Neuronal stem cell (in vitro differentiated cells): ENCODE measurements at regions not wholly inside any gene's neighbourhood (a gene's known extent, or its start where the extent isn't known, plus 50 kb on each side); places are given as distances from the start of the nearest gene placed in this dataset.

Experiments
- DNase-seq: peaks from one replicate; pipeline ENCODE4 v3.0.0-alpha.2; 2013; ENCODE audit warnings: low spot score
- H2AFZ ChIP-seq: one replicate; pipeline ENCODE4 v1.6.1; 2013; ENCODE audit warnings: mild to moderate bottlenecking, low read length, inconsistent platforms
- H2AK5ac ChIP-seq: 2 replicates; pipeline ENCODE4 v1.6.1; 2013; ENCODE audit warnings: low read depth, mild to moderate bottlenecking, inconsistent platforms, low read length, moderate library complexity, mixed read lengths
- H2BK120ac ChIP-seq: 2 replicates; pipeline ENCODE4 v1.6.1; 2013; ENCODE audit warnings: low read depth, mild to moderate bottlenecking, inconsistent platforms, low read length, moderate library complexity, mixed read lengths
- H2BK12ac ChIP-seq: one replicate; pipeline ENCODE4 v1.6.1; 2013; ENCODE audit warnings: low read length, inconsistent platforms
- H2BK15ac ChIP-seq: 2 replicates; pipeline ENCODE4 v1.6.1; 2013; ENCODE audit warnings: mild to moderate bottlenecking, low read length, inconsistent platforms, mixed read lengths
- H2BK5ac ChIP-seq: one replicate; pipeline ENCODE4 v1.6.1; 2013; ENCODE audit warnings: inconsistent platforms, mild to moderate bottlenecking, low read length, moderate library complexity
- H3K14ac ChIP-seq: one replicate; pipeline ENCODE4 v1.6.1; 2013; ENCODE audit warnings: low read length, inconsistent platforms
- H3K18ac ChIP-seq: 2 replicates; pipeline ENCODE4 v1.6.1; 2013; ENCODE audit warnings: low read length, inconsistent platforms
- H3K23ac ChIP-seq: 2 replicates; pipeline ENCODE4 v1.6.1; 2013; ENCODE audit warnings: low read depth, mild to moderate bottlenecking, mixed read lengths, low read length, inconsistent platforms; ENCODE audit not compliant: poor library complexity
- H3K27ac ChIP-seq: replicated peaks from 3 replicates; pipeline ENCODE4 v1.5.1; 2013; ENCODE audit warnings: low read length, inconsistent platforms
- H3K27me3 ChIP-seq, 3 experiments: 2 replicates each; pipeline ENCODE4 v1.6.1; 2013; ENCODE audit warnings: low read length in 3 of 3, mild to moderate bottlenecking in 2 of 3, inconsistent platforms in 1 of 3, low read depth in 1 of 3, mixed read lengths in 1 of 3, moderate library complexity in 1 of 3; ENCODE audit not compliant: control insufficient read depth in 3 of 3, insufficient read depth in 3 of 3
- H3K36me3 ChIP-seq, 2 donors: replicated peaks in 1 of 2; 2 replicates each; pipeline ENCODE4 v1.6.1; 2013; ENCODE audit warnings: low read length in 2 of 2; ENCODE audit not compliant: control insufficient read depth in 2 of 2, insufficient read depth in 2 of 2
- H3K4ac ChIP-seq: 2 replicates; pipeline ENCODE4 v1.6.1; 2013; ENCODE audit warnings: inconsistent platforms, mild to moderate bottlenecking, low read length, moderate library complexity
- H3K4me1 ChIP-seq, 2 donors: 1 replicate in 1 of 2; 2 replicates in 1 of 2; pipeline ENCODE4 v1.6.1; 2013; ENCODE audit warnings: low read length in 2 of 2, low read depth in 1 of 2; ENCODE audit not compliant: control insufficient read depth in 2 of 2, insufficient read depth in 1 of 2
- H3K4me2 ChIP-seq: one replicate; pipeline ENCODE4 v1.6.1; 2013; ENCODE audit warnings: mild to moderate bottlenecking, low read length, inconsistent platforms; ENCODE audit not compliant: insufficient read depth, poor library complexity, severe bottlenecking
- H3K4me3 ChIP-seq, 2 donors: 2 replicates each; pipeline ENCODE4 v1.5.1; 2013; ENCODE audit warnings: low read length in 2 of 2, mild to moderate bottlenecking in 2 of 2, inconsistent platforms in 1 of 2, moderate library complexity in 1 of 2
- H3K79me1 ChIP-seq: one replicate; pipeline ENCODE4 v1.6.1; 2013; ENCODE audit warnings: low read depth, mild to moderate bottlenecking, inconsistent platforms, low read length, moderate library complexity
- H3K9ac ChIP-seq: one replicate; pipeline ENCODE4 v1.6.1; 2013; ENCODE audit warnings: mild to moderate bottlenecking, low read depth, low read length, inconsistent platforms; ENCODE audit not compliant: poor library complexity
- H3K9me3 ChIP-seq, 2 donors: replicated peaks in 1 of 2; 2 replicates each; pipeline versions ENCODE3 to v1.6.1; 2013; ENCODE audit warnings: low read length in 2 of 2, mild to moderate bottlenecking in 2 of 2, inconsistent platforms in 1 of 2, low read depth in 1 of 2, mixed read lengths in 1 of 2, moderate library complexity in 1 of 2; ENCODE audit not compliant: control insufficient read depth in 2 of 2, insufficient read depth in 1 of 2
- H4K8ac ChIP-seq: one replicate; pipeline ENCODE4 v1.6.1; 2013; ENCODE audit warnings: low read depth, mild to moderate bottlenecking, inconsistent platforms, low read length, moderate library complexity
- H4K91ac ChIP-seq: one replicate; pipeline ENCODE4 v1.6.1; 2013; ENCODE audit warnings: low read length, low read depth, mild to moderate bottlenecking, inconsistent platforms; ENCODE audit not compliant: poor library complexity
- WGBS, 2 donors: extraction: QIAGEN DNeasy Blood & Tissue Kit; methylation state at CpG; one replicate each; pipeline ENCODE4 v1.1.7; 2013; ENCODE audit warnings: missing lambda C conversion rate in 2 of 2, mixed read lengths in 1 of 2; ENCODE audit not compliant: insufficient read length in 2 of 2, insufficient replicate concordance in 1 of 2; ENCODE audit errors: extremely low coverage in 2 of 2; 5-methylcytosine and 5-hydroxymethylcytosine counted together

DNA sequence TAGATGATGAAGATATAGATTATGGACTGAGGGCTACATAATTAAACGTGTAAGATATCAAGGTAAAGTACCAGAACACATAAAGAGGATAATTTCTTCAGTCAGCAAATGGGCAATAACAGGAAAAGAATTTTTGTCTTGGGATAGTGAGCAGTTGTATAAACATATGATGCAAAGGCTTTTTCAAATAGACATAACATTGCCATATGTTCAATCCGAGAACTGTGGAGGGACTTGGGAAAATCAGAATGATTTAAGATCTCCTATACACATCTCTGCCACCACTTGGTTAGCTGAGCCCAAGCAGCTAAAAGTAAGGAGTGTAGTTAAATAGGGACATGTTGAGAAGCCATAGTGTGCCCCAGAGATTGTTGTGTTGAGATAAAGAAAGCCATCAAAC, 287.6 kb upstream of the ZNF521 start:
- Histone ChIP-seq H3K4me3 (no peak overlapping the region), H3K4me1 (peaks cover 2 to 3% of the 10 kb centered on the region in 2 donors), H3K9ac (no peak overlapping the region), H2AK5ac (no peak overlapping the region), H3K79me1 (no peaks in the 10 kb centered on the region), H4K91ac (no peak overlapping the region), H3K4ac (no peak overlapping the region), H2BK5ac (no peak overlapping the region), H3K27ac (no peak overlapping the region), H3K4me2 (no peak overlapping the region), H3K27me3 (no peaks in the 10 kb centered on the region), H3K23ac (no peak overlapping the region), H2BK12ac (no peak overlapping the region), H3K18ac (no peak overlapping the region), H2BK120ac (no peak overlapping the region), H3K36me3 (no peaks in the 10 kb centered on the region), H2BK15ac (no peak overlapping the region), H4K8ac (no peak overlapping the region), H2AFZ (no peak overlapping the region), H3K9me3 (no peaks in the 10 kb centered on the region), H3K14ac (no peak overlapping the region)
- no CpG with 5 or more reads among the region's 2 CpGs for WGBS, 2 donors
- DNase-seq: no peak

DNA sequence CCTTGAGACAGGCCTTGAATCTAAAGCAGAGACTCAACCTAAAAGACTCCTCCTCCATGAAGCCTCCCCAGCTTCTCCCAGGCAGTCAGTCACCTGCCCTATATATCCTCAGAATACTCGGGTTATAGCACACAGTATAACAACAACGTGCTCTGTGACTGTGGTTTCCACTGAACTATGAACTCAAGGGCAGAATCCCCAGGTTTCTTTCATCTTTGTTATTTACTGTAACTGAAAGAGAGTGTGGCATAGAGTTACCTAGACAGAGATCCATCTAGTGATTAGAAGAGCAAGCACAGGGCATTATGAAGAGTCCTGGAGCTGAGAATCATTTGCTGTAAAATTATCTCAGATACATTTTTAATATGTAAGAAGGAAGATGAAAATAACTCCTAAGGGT, 281.6 kb upstream of the ZNF521 start:
- Histone ChIP-seq H3K18ac (no peak overlapping the region), H3K14ac (no peak overlapping the region), H3K27me3 (no peaks in the 10 kb centered on the region), H2AK5ac (no peak overlapping the region), H4K91ac (no peak overlapping the region), H2BK120ac (no peak overlapping the region), H3K23ac (no peak overlapping the region), H2BK12ac (no peak overlapping the region), H2AFZ (no peak overlapping the region), H3K4ac (no peak overlapping the region), H2BK5ac (no peak overlapping the region), H3K36me3 (no peaks in the 10 kb centered on the region), H3K27ac (no peak overlapping the region), H4K8ac (no peak overlapping the region), H3K4me2 (no peak overlapping the region), H3K79me1 (no peaks in the 10 kb centered on the region), H2BK15ac (no peak overlapping the region), H3K4me1 (peaks cover 2 to 3% of the 10 kb centered on the region in 2 donors), H3K4me3 (no peak overlapping the region), H3K9me3 (peaks cover 0 to 6% of the 10 kb centered on the region in 2 donors), H3K9ac (no peak overlapping the region)
- WGBS, 2 donors: no CpG with 5 or more reads among the region's 2 CpGs
- no peak for DNase-seq

DNA sequence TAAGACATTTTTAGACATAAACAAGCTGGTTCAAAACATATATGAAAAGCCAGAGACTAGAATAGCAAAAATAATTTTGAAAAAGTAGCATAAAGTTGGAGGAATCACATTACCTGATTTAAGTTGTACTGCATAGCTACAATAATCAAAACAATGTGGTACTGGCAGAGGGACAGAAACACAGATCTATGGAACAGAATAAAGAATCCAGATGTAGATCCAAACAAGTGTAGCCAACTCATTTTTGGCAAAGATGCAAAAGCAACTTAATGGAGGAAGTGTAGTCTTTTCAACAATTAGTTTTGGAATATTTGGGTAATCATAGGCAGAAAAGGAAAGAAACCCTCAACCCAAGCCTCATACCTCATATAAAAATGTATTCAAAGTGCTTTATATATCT, 278.7 kb upstream of the ZNF521 start:
- no peak overlapping the region for H3K23ac ChIP-seq
- no peak overlapping the region for H4K91ac ChIP-seq
- H2BK120ac ChIP-seq: no peak overlapping the region

DNA sequence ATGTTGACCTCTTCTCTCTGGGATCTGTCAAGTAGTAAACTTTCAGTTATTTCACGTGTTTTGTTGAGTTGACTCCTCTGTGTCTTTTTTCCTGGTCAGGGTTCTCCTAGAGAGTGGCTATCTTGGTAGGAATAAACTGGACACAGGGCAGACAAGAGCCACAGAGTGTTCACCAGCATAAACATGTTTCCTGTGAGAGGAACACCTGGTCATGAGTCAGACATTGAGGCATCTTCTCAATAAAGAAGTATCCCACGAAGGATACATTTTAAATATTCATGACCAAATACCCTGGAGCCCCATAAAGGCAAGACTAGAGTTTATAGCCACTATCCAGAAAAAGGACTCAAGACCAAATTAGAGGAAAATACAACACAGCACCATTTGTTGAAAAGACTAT, 269.7 kb upstream of the ZNF521 start:
- Histone ChIP-seq H2AFZ (no peak overlapping the region), H3K4me1 (peaks cover 0 to 9% of the 10 kb centered on the region in 2 donors), H3K4me2 (no peak overlapping the region), H2AK5ac (no peak overlapping the region), H2BK120ac (no peak overlapping the region), H4K8ac (no peak overlapping the region), H3K4me3 (no peak overlapping the region), H3K79me1 (no peaks in the 10 kb centered on the region), H3K27me3 (no peaks in the 10 kb centered on the region), H4K91ac (no peak overlapping the region), H3K23ac (no peak overlapping the region), H3K36me3 (no peaks in the 10 kb centered on the region), H3K18ac (no peak overlapping the region), H3K9me3 (peaks cover 2% of the 10 kb centered on the region in 2 donors), H3K27ac (no peak overlapping the region), H2BK15ac (no peak overlapping the region), H3K14ac (no peak overlapping the region), H2BK12ac (no peak overlapping the region), H3K4ac (no peak overlapping the region), H3K9ac (no peak overlapping the region), H2BK5ac (no peak overlapping the region)
- WGBS, 2 donors: no CpG with 5 or more reads among the region's 2 CpGs
- DNase-seq: no peak

More for the DNA sequence above, 278.7 kb upstream of the ZNF521 start:
- Histone ChIP-seq H3K36me3 (no peaks in the 10 kb centered on the region), H2AFZ (no peak overlapping the region), H3K27me3 (peaks cover 0 to 4% (median 0%) of the 10 kb centered on the region in 3 experiments), H4K8ac (no peak overlapping the region), H3K79me1 (no peaks in the 10 kb centered on the region), H2BK15ac (no peak overlapping the region), H3K4me2 (no peak overlapping the region), H2AK5ac (no peak overlapping the region), H3K4ac (no peak overlapping the region), H2BK5ac (no peak overlapping the region), H3K4me3 (no peak overlapping the region), H3K4me1 (peaks cover 0 to 1% of the 10 kb centered on the region in 2 donors), H2BK12ac (no peak overlapping the region), H3K9ac (no peak overlapping the region), H3K27ac (no peak overlapping the region), H3K18ac (no peak overlapping the region), H3K9me3 (peaks cover 5 to 9% of the 10 kb centered on the region in 2 donors), H3K14ac (no peak overlapping the region)
- no peak for DNase-seq
